H1 (cell line): ENCODE measurements at regions not wholly inside any gene's neighbourhood (a gene's known extent, or its start where the extent isn't known, plus 50 kb on each side); places are given as distances from the start of the nearest gene placed in this dataset.

Experiments used
- CTCF ChIA-PET: fragments of 300-600 bp; sonication (Branson Sonifier 250); formaldehyde crosslinking; loops from one replicate; lab custom pipeline; 2021; ENCODE audit not compliant: partially characterized antibody; lab: Charles Lee
- POLR2A ChIA-PET: fragments of 300-600 bp; sonication (Branson Sonifier 250); formaldehyde crosslinking; loops from one replicate; lab custom pipeline; 2021; ENCODE audit warnings: inconsistent platforms; ENCODE audit not compliant: partially characterized antibody; lab: Charles Lee
- DNase-seq, 2 experiments: peaks; one replicate each; pipeline versions ENCODE4 v3.0.0 to v3.0.0-alpha.2; 2010 to 2022; ENCODE audit warnings: low spot score in 2 of 2, low read depth in 1 of 2, mixed read lengths in 1 of 2
- FAIRE-seq: peaks from 2 replicates; lab custom pipeline; 2011; peaks lifted over from hg19 to GRCh38; lab: Jason Lieb, UNC
- H2AFZ ChIP-seq: 2 replicates; pipeline ENCODE4 v1.8.1; 2012; ENCODE audit warnings: low read length, inconsistent platforms
- H2AK5ac ChIP-seq: 2 replicates; pipeline ENCODE4 v1.6.1; 2013; ENCODE audit warnings: low read depth, low read length
- H2BK120ac ChIP-seq: replicated peaks from 2 replicates; pipeline ENCODE3; 2013; ENCODE audit warnings: low read depth, low read length, inconsistent platforms
- H2BK12ac ChIP-seq: 2 replicates; pipeline ENCODE4 v1.6.1; 2013; ENCODE audit warnings: low read depth, low read length
- H2BK15ac ChIP-seq: 2 replicates; pipeline ENCODE4 v1.6.1; 2013; ENCODE audit warnings: low read length
- H2BK20ac ChIP-seq: 2 replicates; pipeline ENCODE4 v1.6.1; 2013; ENCODE audit warnings: low read length
- H2BK5ac ChIP-seq: 2 replicates; pipeline ENCODE4 v1.6.1; 2013; ENCODE audit warnings: low read depth, low read length
- H3K14ac ChIP-seq: 2 replicates; pipeline ENCODE4 v1.6.1; 2013; ENCODE audit warnings: inconsistent platforms; ENCODE audit not compliant: insufficient read length
- H3K18ac ChIP-seq: 2 replicates; pipeline ENCODE4 v1.6.1; 2013; ENCODE audit warnings: low read length; ENCODE audit errors: extremely low read depth
- H3K23ac ChIP-seq: 2 replicates; pipeline ENCODE4 v1.6.1; 2013; ENCODE audit warnings: inconsistent platforms; ENCODE audit not compliant: insufficient read length
- H3K23me2 ChIP-seq: 2 replicates; pipeline ENCODE4 v1.6.1; 2013; ENCODE audit warnings: low read depth, low read length
- H3K27ac ChIP-seq: 2 replicates; pipeline ENCODE4 v1.6.1; 2011; ENCODE audit warnings: low read depth, low read length, inconsistent platforms
- H3K27me3 ChIP-seq, 4 experiments: replicated peaks in 1 of 4; 1 replicate in 1 of 4; 2 replicates in 3 of 4; pipeline versions ENCODE4 v1.6.1 to v1.8.1; 2011 to 2013; ENCODE audit warnings: low read length in 3 of 4, mild to moderate bottlenecking in 3 of 4, inconsistent platforms in 2 of 4, mixed read lengths in 2 of 4, moderate library complexity in 1 of 4; ENCODE audit not compliant: control insufficient read depth in 3 of 4, insufficient read depth in 3 of 4; ENCODE audit errors: extremely low read depth in 1 of 4
- H3K36me3 ChIP-seq, 4 experiments: 2 replicates each; pipeline versions ENCODE4 v1.6.1 to v1.8.1; 2011 to 2013; ENCODE audit warnings: mild to moderate bottlenecking in 4 of 4, low read length in 3 of 4, moderate library complexity in 2 of 4, control low read depth in 1 of 4, inconsistent platforms in 1 of 4; ENCODE audit not compliant: insufficient read depth in 4 of 4, control insufficient read depth in 2 of 4
- H3K4ac ChIP-seq: replicated peaks from 2 replicates; pipeline ENCODE3; 2013; ENCODE audit warnings: low read length, low read depth, mixed read lengths, inconsistent platforms; ENCODE audit not compliant: insufficient read length
- H3K4me1 ChIP-seq, 4 experiments: replicated peaks in 1 of 4; 1 replicate in 1 of 4; 2 replicates in 3 of 4; pipeline versions ENCODE4 v1.6.1 to v1.8.1; 2011 to 2013; ENCODE audit warnings: low read length in 3 of 4, inconsistent platforms in 2 of 4, mixed read lengths in 1 of 4; ENCODE audit not compliant: insufficient read depth in 4 of 4, control insufficient read depth in 3 of 4
- H3K4me2 ChIP-seq, 2 experiments: 2 replicates each; pipeline versions ENCODE4 v1.6.1 to v1.8.1; 2011 to 2013; ENCODE audit warnings: low read depth in 2 of 2, low read length in 2 of 2, control low read depth in 1 of 2, inconsistent platforms in 1 of 2, mild to moderate bottlenecking in 1 of 2; ENCODE audit not compliant: insufficient read depth in 1 of 2
- H3K4me3 ChIP-seq, 4 experiments: fragments of 200-600, 300-600 bp in 1 of 4; sonication (generic), shearing (Covaris generic), sonication (Bioruptor Twin) in 1 of 4; 2 replicates each; pipeline versions ENCODE4 v1.5.1 to v1.8.1; 2011 to 2016; ENCODE audit warnings: low read length in 4 of 4, low read depth in 3 of 4, control low read depth in 2 of 4, inconsistent platforms in 2 of 4, mild to moderate bottlenecking in 2 of 4, mixed read lengths in 1 of 4, moderate library complexity in 1 of 4; ENCODE audit not compliant: insufficient read depth in 2 of 4; ENCODE audit errors: extremely low read depth in 1 of 4
- H3K56ac ChIP-seq: replicated peaks from 2 replicates; pipeline ENCODE3; 2013; ENCODE audit warnings: low read depth, mild to moderate bottlenecking, mixed read lengths, low read length, inconsistent platforms; ENCODE audit not compliant: insufficient read length
- H3K79me1 ChIP-seq: 2 replicates; pipeline ENCODE4 v1.6.1; 2013; ENCODE audit warnings: low read depth, low read length, control low read depth
- H3K79me2 ChIP-seq, 2 experiments: 2 replicates each; pipeline versions ENCODE4 v1.6.1 to v1.8.1; 2012 to 2013; ENCODE audit warnings: low read length in 2 of 2, mild to moderate bottlenecking in 2 of 2, inconsistent platforms in 1 of 2; ENCODE audit not compliant: insufficient read depth in 2 of 2, control insufficient read depth in 1 of 2
- H3K9ac ChIP-seq, 4 experiments: replicated peaks in 1 of 4; 1 replicate in 1 of 4; 2 replicates in 3 of 4; pipeline versions ENCODE4 v1.6.1 to v1.8.1; 2011 to 2013; ENCODE audit warnings: low read depth in 3 of 4, low read length in 3 of 4, control low read depth in 2 of 4, mild to moderate bottlenecking in 2 of 4, moderate library complexity in 2 of 4, inconsistent platforms in 1 of 4; ENCODE audit errors: extremely low read depth in 1 of 4
- H3K9me3 ChIP-seq, 2 experiments: 2 replicates each; pipeline versions ENCODE4 v1.6.1 to v1.8.1; 2012 to 2013; ENCODE audit warnings: mild to moderate bottlenecking in 2 of 2, moderate library complexity in 2 of 2, control low read depth in 1 of 2, inconsistent platforms in 1 of 2, low read depth in 1 of 2, low read length in 1 of 2, mixed read lengths in 1 of 2; ENCODE audit not compliant: insufficient read depth in 2 of 2
- H4K20me1 ChIP-seq, 2 experiments: replicated peaks in 1 of 2; 2 replicates each; pipeline versions ENCODE3 to v1.8.1; 2011 to 2013; ENCODE audit warnings: inconsistent platforms in 2 of 2, low read length in 2 of 2, mild to moderate bottlenecking in 1 of 2; ENCODE audit not compliant: insufficient read depth in 2 of 2, control insufficient read depth in 1 of 2
- H4K5ac ChIP-seq: 2 replicates; pipeline ENCODE4 v1.6.1; 2013; ENCODE audit warnings: low read length, low read depth, mixed read lengths, inconsistent platforms; ENCODE audit not compliant: insufficient read length
- H4K8ac ChIP-seq: 2 replicates; pipeline ENCODE4 v1.8.0; 2013; ENCODE audit warnings: mild to moderate bottlenecking, moderate library complexity, low read length, inconsistent platforms; ENCODE audit not compliant: insufficient read depth; ENCODE audit errors: extremely low read depth
- H4K91ac ChIP-seq: replicated peaks from 2 replicates; pipeline ENCODE3; 2013; ENCODE audit warnings: low read length, mixed read lengths, inconsistent platforms; ENCODE audit not compliant: insufficient read length
- CBX8 ChIP-seq: fragments of 300-800, 300-1000 bp; sonication (generic); IDR thresholded peaks from 2 replicates; pipeline ENCODE4 v1.7.1; 2016; ENCODE audit warnings: low read depth, low read length, borderline replicate concordance
- FOSL1 ChIP-seq: IDR thresholded peaks from 2 replicates; pipeline ENCODE4 v1.6.1; 2011; ENCODE audit warnings: mild to moderate bottlenecking, low read depth, low read length, moderate library complexity; ENCODE audit not compliant: insufficient read depth
- HDAC2 ChIP-seq, 2 experiments: fragments of 300-600 bp in 1 of 2; sonication (generic) in 1 of 2; IDR thresholded peaks; 2 replicates each; pipeline ENCODE4 v1.6.1; 2011 to 2012; ENCODE audit warnings: low read depth in 2 of 2, low read length in 2 of 2, mild to moderate bottlenecking in 2 of 2, moderate library complexity in 2 of 2, borderline replicate concordance in 1 of 2, inconsistent platforms in 1 of 2
- KDM5A ChIP-seq: fragments of 200-600 bp; IDR thresholded peaks from 2 replicates; pipeline ENCODE4 v1.7.1; 2012; ENCODE audit warnings: mild to moderate bottlenecking, low read length, inconsistent platforms, mixed read lengths
- NANOG ChIP-seq: IDR thresholded peaks from 2 replicates; pipeline ENCODE4 v1.6.1; 2011; ENCODE audit warnings: low read length, low read depth, mild to moderate bottlenecking, inconsistent platforms; ENCODE audit not compliant: insufficient read depth, poor library complexity, severe bottlenecking
- PHF8 ChIP-seq: fragments of 200-600 bp; sonication (generic); conservative IDR thresholded peaks from 2 replicates; pipeline ENCODE4 v1.7.1; 2012; ENCODE audit warnings: low read depth, mild to moderate bottlenecking, inconsistent platforms, low read length, moderate library complexity
- POLR2A ChIP-seq, 2 experiments: IDR thresholded peaks; 1 replicate in 1 of 2; 2 replicates in 1 of 2; pipeline ENCODE4 v1.6.1; 2011; ENCODE audit warnings: low read depth in 2 of 2, low read length in 2 of 2, mild to moderate bottlenecking in 2 of 2; ENCODE audit errors: control extremely low read depth in 1 of 2
- RAD21 ChIP-seq, 2 experiments: IDR thresholded peaks in 1 of 2; conservative IDR thresholded peaks in 1 of 2; 2 replicates each; pipeline ENCODE4 v1.6.1; 2011; ENCODE audit warnings: low read depth in 2 of 2, low read length in 2 of 2, improper control_type of control experiment in 1 of 2, inconsistent platforms in 1 of 2, mild to moderate bottlenecking in 1 of 2, moderate library complexity in 1 of 2
- RFX5 ChIP-seq: IDR thresholded peaks from 2 replicates; pipeline ENCODE4 v1.6.1; 2011; ENCODE audit warnings: low read depth, low read length, improper control_type of control experiment, borderline replicate concordance
- RNF2 ChIP-seq: fragments of 200-900, 300-1000 bp; sonication (generic); IDR thresholded peaks from 2 replicates; pipeline ENCODE4 v1.7.1; 2016; ENCODE audit warnings: borderline replicate concordance, low read depth, mild to moderate bottlenecking, antibody characterized with exemption, low read length; ENCODE audit not compliant: poor library complexity, severe bottlenecking; ENCODE audit errors: missing control alignments
- RXRA ChIP-seq: IDR thresholded peaks from 2 replicates; pipeline ENCODE4 v1.6.1; 2011; ENCODE audit warnings: low read depth, mild to moderate bottlenecking, low read length, moderate library complexity; ENCODE audit not compliant: insufficient read depth
- SIX5 ChIP-seq: IDR thresholded peaks from 2 replicates; pipeline ENCODE4 v1.6.1; 2011; ENCODE audit warnings: mild to moderate bottlenecking, low read depth, low read length
- TAF1 ChIP-seq: IDR thresholded peaks from 2 replicates; pipeline ENCODE4 v1.6.1; 2011; ENCODE audit warnings: mild to moderate bottlenecking, low read depth, low read length
- TBP ChIP-seq: IDR thresholded peaks from 2 replicates; pipeline ENCODE4 v1.6.1; 2011; ENCODE audit warnings: low read depth, low read length, improper control_type of control experiment
- WGBS, 2 experiments: shearing (Covaris generic) in 1 of 2; methylation state at CpG; one replicate each; pipeline versions ENCODE4 v1.1.6 to v1.1.7; 2013 to 2015; ENCODE audit warnings: low lambda C conversion rate in 2 of 2, mixed read lengths in 2 of 2, inconsistent platforms in 1 of 2, low coverage in 1 of 2, missing lambda C conversion rate in 1 of 2; ENCODE audit not compliant: insufficient replicate concordance in 2 of 2, insufficient coverage in 1 of 2, insufficient read length in 1 of 2; ENCODE audit errors: extremely low coverage in 1 of 2, missing lambda C conversion rate in 1 of 2; 5-methylcytosine and 5-hydroxymethylcytosine counted together

- H3K9ac ChIP-seq = no peak overlapping the region
- H3K27ac ChIP-seq = no peak overlapping the region
- H3K23me2 ChIP-seq = no peaks in the 10 kb centered on the region
- FAIRE-seq (no peak), DNase-seq (no peak)
- ChIA-PET POLR2A (no interaction called here), CTCF (interaction anchor here (1.2 kb wide), 1 partner anchor 11 kb away, joined by 3 read pairs; no protein-coding TSS in a partner anchor)
- peaks cover 0 to 3% (median 0%) of the 10 kb centered on the region in 4 experiments; a peak in 1 of 7 replicates for H3K4me1 ChIP-seq
- H3K14ac ChIP-seq = no peak overlapping the region
- no peak overlapping the region for H3K4me2 ChIP-seq
- H2BK5ac ChIP-seq = no peak overlapping the region
- no peak overlapping the region for H3K56ac ChIP-seq
- no peak overlapping the region for H2AK5ac ChIP-seq
- no peak overlapping the region for H2BK15ac ChIP-seq
- H3K18ac ChIP-seq = no peak overlapping the region
- no peaks in the 10 kb centered on the region for H3K9me3 ChIP-seq
- H3K23ac ChIP-seq = no peak overlapping the region
- no peaks in the 10 kb centered on the region for H3K79me1 ChIP-seq
- no peak for TF ChIP-seq FOSL1
- no peak for TF ChIP-seq KDM5A
- no peak for TF ChIP-seq RNF2
- TF ChIP-seq HDAC2 (IDR thresholded peaks at IDR 0.05; ENCODE audit: borderline replicate concordance in 1 of 2, low read depth in 2 of 2, low read length in 2 of 2) = no peak
- TF ChIP-seq POLR2A (IDR thresholded peaks at IDR 0.05; ENCODE audit: control extremely low read depth in 1 of 2, low read depth in 2 of 2, low read length in 2 of 2) = no peak
- TF ChIP-seq RAD21 (IDR thresholded peaks at IDR 0.05 in 1 of 2, conservative IDR thresholded peaks at IDR 0.05 in 1 of 2; ENCODE audit: low read depth in 2 of 2, low read length in 2 of 2) = no peak
- no peak for TF ChIP-seq NANOG
- TF ChIP-seq TAF1 = no peak
- TF ChIP-seq SIX5 = no peak
- TF ChIP-seq PHF8 = no peak
- no peak for TF ChIP-seq TBP
- TF ChIP-seq CBX8 = no peak
- no peak for TF ChIP-seq RFX5
- no peak for TF ChIP-seq RXRA
- H3K27me3 ChIP-seq = no peaks in the 10 kb centered on the region
- no peak overlapping the region for H4K8ac ChIP-seq
- no peak overlapping the region for H3K4me3 ChIP-seq
- no peak overlapping the region for H2BK20ac ChIP-seq
- no peak overlapping the region for H2BK120ac ChIP-seq
- H4K20me1 ChIP-seq = no peaks in the 10 kb centered on the region
- 87% methylated on average over 2 of the region's 2 CpGs; no CpG with 5 or more reads in 1 of the 2 experiments for WGBS, 2 experiments
- H2BK12ac ChIP-seq = no peak overlapping the region
- no peak overlapping the region for H4K91ac ChIP-seq
- H3K4ac ChIP-seq = no peak overlapping the region
- no peak overlapping the region for H2AFZ ChIP-seq
- H4K5ac ChIP-seq = no peak overlapping the region
- no peaks in the 10 kb centered on the region for H3K79me2 ChIP-seq
- H3K36me3 ChIP-seq = no peaks in the 10 kb centered on the region
These were observed 758.3 kb downstream of the USP25 start for GRCh38 chr21:16488042-16488441.
